Thyroid gland (tissue), 4 donors: ENCODE measurements at regions not wholly inside any gene's neighbourhood (a gene's known extent, or its start where the extent isn't known, plus 50 kb on each side); places are given as distances from the start of the nearest gene placed in this dataset.

Experiments used
- POLR2A ChIP-seq, 2 donors: fragments of 450-650 bp; IDR thresholded peaks; one replicate each; pipeline ENCODE4 v1.6.1; 2017; ENCODE audit warnings: antibody characterized with exemption in 2 of 2, mild to moderate bottlenecking in 2 of 2, moderate library complexity in 1 of 2
- TF ChIP-seq, protein P1 (sequence below), 6 experiments: fragments of 200-600 bp in 3 of 6; fragments of 450-650 bp in 3 of 6; sonication (generic) in 3 of 6; IDR thresholded peaks; one replicate each; pipeline ENCODE4 v1.5.1; 2016 to 2019; ENCODE audit warnings: antibody characterized with exemption in 6 of 6, mild to moderate bottlenecking in 2 of 6, inconsistent platforms in 1 of 6, moderate library complexity in 1 of 6

- TF ChIP-seq, protein P1, sequence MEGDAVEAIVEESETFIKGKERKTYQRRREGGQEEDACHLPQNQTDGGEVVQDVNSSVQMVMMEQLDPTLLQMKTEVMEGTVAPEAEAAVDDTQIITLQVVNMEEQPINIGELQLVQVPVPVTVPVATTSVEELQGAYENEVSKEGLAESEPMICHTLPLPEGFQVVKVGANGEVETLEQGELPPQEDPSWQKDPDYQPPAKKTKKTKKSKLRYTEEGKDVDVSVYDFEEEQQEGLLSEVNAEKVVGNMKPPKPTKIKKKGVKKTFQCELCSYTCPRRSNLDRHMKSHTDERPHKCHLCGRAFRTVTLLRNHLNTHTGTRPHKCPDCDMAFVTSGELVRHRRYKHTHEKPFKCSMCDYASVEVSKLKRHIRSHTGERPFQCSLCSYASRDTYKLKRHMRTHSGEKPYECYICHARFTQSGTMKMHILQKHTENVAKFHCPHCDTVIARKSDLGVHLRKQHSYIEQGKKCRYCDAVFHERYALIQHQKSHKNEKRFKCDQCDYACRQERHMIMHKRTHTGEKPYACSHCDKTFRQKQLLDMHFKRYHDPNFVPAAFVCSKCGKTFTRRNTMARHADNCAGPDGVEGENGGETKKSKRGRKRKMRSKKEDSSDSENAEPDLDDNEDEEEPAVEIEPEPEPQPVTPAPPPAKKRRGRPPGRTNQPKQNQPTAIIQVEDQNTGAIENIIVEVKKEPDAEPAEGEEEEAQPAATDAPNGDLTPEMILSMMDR (IDR thresholded peaks at IDR 0.05), result no peak
- TF ChIP-seq POLR2A (IDR thresholded peaks at IDR 0.05), result no peak
Measured at GRCh38 chr22:47343611-47344010, 581.2 kb downstream of the TBC1D22A start.
